GM21515 (cell line): ENCODE measurements at regions not wholly inside any gene's neighbourhood (a gene's known extent, or its start where the extent isn't known, plus 50 kb on each side); places are given as distances from the start of the nearest gene placed in this dataset.
"Not testable (repeated sequence)": the region's sequence is repeated elsewhere in the genome, so short reads cannot be mapped to it uniquely, and the experiment has no call there.

ENCODE experiments used
- ATAC-seq: cut with Tn5 transposase; IDR thresholded peaks from one replicate; pipeline ENCODE4 v1.9.1; 2021; ENCODE audit not compliant: unreplicated experiment

- ATAC-seq, result no peak
Observed at GRCh38 chr13:80677227-80677626, 336.3 kb upstream of the SPRY2 start.

GRCh38 chr13:80675442-80675841 is 334.5 kb upstream of the SPRY2 start:
- ATAC-seq, result not testable (repeated sequence)

- no peak for ATAC-seq
Observed at GRCh38 chr13:80671773-80672172, 330.8 kb upstream of the SPRY2 start.

GRCh38 chr13:80669112-80669511 is 328.2 kb upstream of the SPRY2 start:
- ATAC-seq, result no peak

GRCh38 chr13:80668452-80668851 is 327.5 kb upstream of the SPRY2 start:
- ATAC-seq, result no peak

DNA sequence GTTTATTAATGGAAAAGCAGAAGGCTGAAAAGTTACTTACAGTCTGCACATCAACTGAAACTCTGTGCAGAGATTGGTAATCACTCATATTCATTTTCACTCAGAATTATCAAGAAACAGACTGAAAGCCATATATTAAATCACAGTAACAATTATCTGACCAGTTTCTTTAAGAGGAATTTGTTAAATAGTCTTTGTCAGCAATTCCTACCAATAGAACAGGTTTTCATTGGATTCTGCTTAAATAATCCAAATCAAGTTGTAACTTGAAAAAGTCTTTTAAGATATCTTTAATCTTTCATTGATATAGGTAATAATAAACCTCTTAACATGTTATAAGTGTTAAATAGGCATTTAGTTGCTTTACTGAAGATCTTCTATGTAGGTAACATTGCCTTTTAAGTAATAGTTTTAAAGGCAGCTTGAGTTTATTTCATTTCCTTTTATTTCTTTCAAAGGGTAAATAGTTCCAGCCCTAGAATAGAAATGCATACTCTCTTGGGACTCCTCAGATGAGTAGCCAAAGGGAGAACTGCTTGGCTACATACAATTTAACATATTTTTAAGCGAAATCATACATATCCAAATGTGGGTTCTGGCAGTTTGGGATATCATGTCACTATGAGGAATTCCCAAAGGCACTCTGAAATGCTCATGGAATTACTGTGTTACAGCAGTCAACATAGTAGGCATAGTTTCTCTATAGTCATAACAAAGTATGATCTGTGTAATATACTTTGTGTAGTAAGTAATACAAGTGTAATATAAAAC is 326.0 kb upstream of the SPRY2 start:
- no peak for ATAC-seq

DNA sequence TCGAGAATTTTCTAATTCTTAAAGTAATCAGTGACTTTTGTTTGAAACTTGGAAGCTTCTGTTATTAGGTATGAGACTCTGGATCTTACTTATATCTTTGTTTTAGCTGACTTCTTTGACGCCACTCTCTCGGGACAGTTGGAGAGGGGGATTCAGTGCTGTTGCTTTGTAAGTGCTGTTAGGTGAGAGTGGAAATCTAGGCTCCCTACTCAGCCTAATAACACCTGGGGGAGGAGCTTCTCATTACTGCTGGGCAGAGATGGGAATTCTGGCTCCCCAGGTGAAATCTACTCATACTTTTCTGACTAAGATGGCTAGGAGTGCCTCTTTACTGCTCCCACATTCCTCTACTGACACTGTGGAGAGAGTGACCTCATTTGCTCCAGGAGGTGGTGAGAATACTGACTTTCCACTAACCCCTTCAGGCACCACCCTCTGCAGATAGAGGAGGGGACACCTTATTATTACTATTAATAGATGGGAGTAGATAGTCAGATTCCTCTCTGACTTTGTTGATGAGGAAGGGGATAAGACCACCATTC is 324.9 kb upstream of the SPRY2 start:
- no peak for ATAC-seq

GRCh38 chr13:80664950-80665349 is 324.0 kb upstream of the SPRY2 start:
- ATAC-seq, result no peak

DNA sequence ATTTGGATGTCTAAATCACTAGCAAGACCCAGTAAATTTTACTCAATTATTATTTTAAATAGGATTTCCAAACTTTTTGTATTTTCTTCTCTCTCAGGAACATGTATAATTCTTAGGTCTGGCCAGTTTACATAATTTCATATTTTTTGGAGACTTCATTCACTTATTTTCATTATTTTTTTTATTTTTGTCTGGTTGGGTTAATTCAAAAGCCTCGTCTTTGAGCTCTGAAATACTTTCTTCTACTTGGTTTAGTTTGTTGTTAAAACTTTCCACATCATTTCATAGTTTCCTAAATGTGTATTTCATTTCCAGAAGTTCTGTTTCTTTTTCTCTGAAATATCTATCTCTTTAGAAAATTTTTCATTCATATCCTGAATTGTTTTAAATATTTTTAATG is 322.9 kb upstream of the SPRY2 start:
- no peak for ATAC-seq

GRCh38 chr13:80658705-80659104 is 317.8 kb upstream of the SPRY2 start:
- no peak for ATAC-seq

DNA sequence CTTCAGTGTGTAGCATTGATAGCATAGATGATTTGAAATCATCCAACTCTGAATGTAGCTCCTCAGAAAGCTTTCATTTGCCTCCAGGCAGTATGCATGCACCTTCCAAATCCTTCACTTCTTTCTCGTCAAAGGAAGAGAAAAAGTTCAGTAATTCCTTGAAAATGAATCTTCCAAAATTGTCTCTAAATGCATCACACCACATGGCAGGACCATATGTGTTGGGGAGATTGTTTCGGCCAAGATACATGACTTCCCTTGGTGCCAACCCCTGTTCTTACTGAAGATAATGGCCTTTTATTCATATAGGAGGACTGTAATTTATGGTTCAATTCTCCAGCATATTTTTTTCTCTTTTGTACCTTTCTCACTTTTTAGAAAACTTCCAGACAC is 315.6 kb upstream of the SPRY2 start:
- ATAC-seq, result no peak

- no peak for ATAC-seq
Observed at GRCh38 chr13:80655778-80656511, 315.0 kb upstream of the SPRY2 start.

DNA sequence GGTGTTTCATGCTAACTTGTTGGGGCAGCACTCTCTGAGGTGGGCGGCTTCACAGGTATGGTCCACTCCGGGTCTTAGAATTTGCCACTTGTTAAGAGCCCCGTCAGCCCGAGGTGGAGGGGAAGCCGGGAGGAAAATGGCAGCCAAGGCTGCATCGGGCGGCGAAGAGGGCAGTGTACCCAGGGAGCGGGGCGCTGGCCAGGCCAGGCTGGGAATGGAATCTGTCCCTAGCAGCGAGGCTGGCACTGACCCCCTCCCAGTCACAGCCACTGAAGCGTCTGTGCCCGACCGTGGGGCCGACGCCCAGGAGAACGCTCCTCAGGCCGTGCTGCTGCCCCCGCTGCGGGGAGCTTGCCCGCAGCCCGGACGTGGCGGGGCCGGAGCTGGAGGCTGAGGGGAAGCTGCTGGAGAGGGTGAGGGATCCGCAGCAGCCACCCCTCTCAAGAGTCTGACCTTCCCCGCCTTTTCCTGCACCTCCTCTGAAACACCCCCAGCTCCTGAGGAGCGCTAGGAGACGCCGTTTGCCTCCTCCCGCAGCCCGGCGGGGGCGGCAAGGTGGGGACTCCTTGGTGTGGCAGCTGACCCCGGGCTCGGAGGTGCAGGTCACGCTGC is 313.8 kb upstream of the SPRY2 start:
- no peak for ATAC-seq

DNA sequence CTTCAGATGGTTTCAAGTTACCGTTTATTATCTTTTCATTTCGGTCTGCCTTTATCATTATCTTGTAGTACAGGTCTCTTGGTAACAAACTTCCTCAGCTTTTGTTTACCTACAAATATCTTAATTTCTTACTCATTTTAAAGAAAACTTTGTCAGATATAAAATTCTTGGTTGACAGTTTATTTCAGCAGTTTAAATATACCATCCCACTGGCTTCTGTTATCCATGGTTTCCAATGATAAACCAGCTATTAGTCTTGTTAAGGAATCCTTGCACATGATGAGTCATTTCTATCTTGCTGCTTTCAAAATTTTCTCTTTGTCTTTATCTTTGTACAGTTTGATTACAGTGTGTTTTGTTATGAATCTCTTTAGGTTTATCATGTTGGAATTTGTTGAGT is 308.3 kb upstream of the SPRY2 start:
- no peak for ATAC-seq

DNA sequence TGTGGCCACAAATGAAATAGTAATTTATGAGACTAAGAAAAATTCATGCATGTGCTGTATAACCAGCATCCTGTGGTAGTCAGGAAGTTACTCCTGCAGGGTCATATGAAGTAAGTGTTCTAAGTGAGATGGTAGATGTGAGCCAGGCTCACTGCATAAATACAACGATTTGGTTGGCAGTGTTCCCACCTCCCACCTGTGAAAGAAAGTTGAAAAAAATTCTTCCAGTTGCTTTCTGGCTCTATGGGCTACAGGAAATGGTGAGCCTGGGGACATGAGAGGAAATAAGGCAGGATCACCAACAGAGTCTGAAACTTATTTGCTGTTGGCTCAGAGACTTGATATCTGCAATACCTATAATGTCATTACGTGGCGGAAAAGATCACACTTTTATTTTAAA is 301.7 kb upstream of the SPRY2 start:
- ATAC-seq, result no peak

DNA sequence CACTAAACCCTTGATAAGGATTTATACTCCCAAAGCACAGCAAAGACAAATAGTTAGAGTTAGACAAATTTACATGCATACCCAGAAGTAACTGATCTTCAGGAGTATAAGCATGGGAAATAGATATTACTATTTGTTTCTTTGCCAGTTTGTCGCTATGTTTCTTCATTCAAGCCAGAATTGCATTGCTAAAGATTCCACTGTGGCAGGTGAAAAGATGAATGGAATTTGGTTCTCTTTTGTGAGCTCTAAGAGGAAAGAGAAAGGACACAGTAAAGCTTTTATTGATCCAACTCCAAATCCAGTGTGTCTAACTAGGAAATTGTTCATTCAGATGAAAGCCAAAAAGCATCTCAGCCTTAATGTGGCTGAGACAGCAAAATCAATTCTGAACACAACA is 292.3 kb upstream of the SPRY2 start:
- no peak for ATAC-seq

- ATAC-seq, result no peak
Observed at GRCh38 chr13:80630685-80631121, 289.8 kb upstream of the SPRY2 start.

- ATAC-seq, result no peak
Observed at GRCh38 chr13:80618781-80619180, 277.9 kb upstream of the SPRY2 start.

- no peak for ATAC-seq
Observed at GRCh38 chr13:80612804-80613203, 271.9 kb upstream of the SPRY2 start.

DNA sequence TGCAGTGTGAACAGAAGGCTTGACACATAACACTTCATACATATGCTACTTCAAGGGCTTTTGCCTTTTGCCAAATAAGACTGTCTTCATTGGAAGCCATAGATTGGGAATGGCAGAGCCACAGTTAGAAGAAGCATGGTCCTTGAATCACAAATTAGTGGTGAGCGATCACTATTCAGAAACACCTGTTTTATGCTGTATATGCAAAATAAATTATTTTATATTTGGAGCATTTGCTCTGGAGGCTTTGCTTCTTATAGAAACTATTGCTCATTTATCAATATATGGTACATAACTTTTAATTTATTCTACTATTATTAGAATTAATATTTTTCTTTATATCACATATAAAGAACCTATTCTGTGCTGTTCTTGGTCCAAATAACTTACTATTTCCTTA is 270.4 kb upstream of the SPRY2 start:
- ATAC-seq, result no peak

DNA sequence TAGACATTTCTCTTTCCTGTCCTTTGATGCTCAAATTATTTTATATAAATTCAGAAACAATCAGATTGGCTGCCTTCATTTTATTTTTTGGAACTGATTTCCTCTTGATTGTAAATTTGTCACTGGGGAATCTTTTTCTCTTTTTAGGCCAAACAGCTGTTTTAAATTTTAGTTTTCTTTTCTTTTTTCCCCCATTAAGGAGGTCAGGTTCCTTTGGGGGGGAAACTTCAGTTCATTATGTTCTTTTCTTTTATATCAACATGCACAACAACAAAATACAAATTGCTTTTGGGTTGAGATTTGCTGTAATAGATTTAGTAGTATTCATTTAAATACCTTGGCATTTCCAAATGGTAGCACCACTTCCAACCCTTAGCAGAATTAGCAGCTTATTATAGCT is 264.8 kb upstream of the SPRY2 start:
- no peak for ATAC-seq

- no peak for ATAC-seq
Observed at GRCh38 chr13:80605011-80605410, 264.1 kb upstream of the SPRY2 start.
